Suprapubic skin (tissue), 4 donors: ENCODE measurements at regions not wholly inside any gene's neighbourhood (a gene's known extent, or its start where the extent isn't known, plus 50 kb on each side); places are given as distances from the start of the nearest gene placed in this dataset.

Experiments used
- CTCF ChIP-seq, 2 donors: fragments of 200-600 bp in 1 of 2; fragments of 450-650 bp in 1 of 2; sonication (generic) in 1 of 2; IDR thresholded peaks; one replicate each; pipeline ENCODE4 v1.5.1; 2016 to 2019; ENCODE audit warnings: antibody characterized with exemption in 2 of 2, mild to moderate bottlenecking in 1 of 2, moderate library complexity in 1 of 2
- EP300 ChIP-seq: sonication (generic); formaldehyde crosslinking; IDR thresholded peaks from one replicate; pipeline ENCODE4 v1.6.1; 2017; ENCODE audit warnings: antibody characterized with exemption
- POLR2A ChIP-seq, 2 donors: fragments of 450-650 bp; IDR thresholded peaks; one replicate each; pipeline ENCODE4 v1.6.1; 2017; ENCODE audit warnings: antibody characterized with exemption in 2 of 2, mild to moderate bottlenecking in 2 of 2, moderate library complexity in 2 of 2
- POLR2AphosphoS5 ChIP-seq, 3 donors: sonication (generic); formaldehyde crosslinking; IDR thresholded peaks; one replicate each; pipeline ENCODE4 v1.6.1; 2017; ENCODE audit warnings: antibody characterized with exemption in 3 of 3

GRCh38 chr15:36175186-36175740, 404.2 kb upstream of the CDIN1 start:
- no peak for TF ChIP-seq POLR2AphosphoS5 (IDR thresholded peaks at IDR 0.05)
- TF ChIP-seq CTCF (IDR thresholded peaks at IDR 0.05) = no peak
- TF ChIP-seq EP300 = no peak
- TF ChIP-seq POLR2A (IDR thresholded peaks at IDR 0.05) = no peak
